ENCODE measurements at regions not wholly inside any gene's neighbourhood (a gene's known extent, or its start where the extent isn't known, plus 50 kb on each side); places are given as distances from the start of the nearest gene placed in this dataset.
A peak's percentile ranks its signal among the peaks of the same experiment; 100 is the strongest.

DNA sequence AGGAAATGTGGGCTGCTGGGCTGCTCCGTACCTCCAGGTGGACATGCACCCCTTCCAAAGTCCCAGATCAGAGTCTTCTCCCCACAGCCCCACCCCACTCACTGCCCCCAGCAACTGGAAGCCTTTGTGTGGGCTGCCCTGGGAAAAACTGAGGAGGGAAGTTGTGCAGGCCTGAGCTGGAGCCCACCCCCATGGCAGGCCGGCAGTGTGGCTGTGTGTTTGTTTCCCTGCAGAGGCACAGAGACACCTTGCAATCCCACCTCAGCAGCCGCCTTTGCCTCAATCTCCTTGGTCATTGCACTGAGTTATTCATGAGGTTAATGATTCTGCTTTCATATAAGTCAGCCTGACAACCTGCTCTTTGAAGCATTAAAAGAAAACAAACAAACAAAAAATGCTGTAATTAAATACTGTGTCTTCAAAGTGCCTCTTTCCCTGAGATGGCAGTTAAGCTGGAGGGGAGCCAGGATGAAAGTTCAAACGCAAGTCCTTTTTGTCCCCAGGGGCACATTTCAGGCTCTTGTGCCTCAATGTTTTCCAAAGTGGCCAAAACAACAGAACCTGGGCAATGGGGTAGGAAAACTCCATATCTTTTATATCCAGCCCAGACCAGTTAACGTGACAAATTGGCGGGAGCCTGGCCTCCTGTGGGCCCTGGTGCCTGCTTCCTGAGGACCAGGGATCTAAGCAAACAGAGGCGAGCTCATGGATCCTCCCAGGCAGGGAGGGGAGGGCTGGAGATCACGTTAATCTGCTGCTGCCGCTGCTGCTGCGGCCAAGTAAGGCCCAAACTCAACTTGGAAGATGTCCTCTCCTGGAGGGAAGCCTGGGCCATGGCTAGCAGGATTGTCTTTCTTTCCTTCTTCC lies 51.9 kb upstream of the TSPAN11 start:
- in situ Hi-C loops (cut with MboI; ENCODE audit: low sequenced_read_pairs): no loop called here
- Histone ChIP-seq H3K9me3 (no peaks in the 10 kb centered on the region), H3K36me3 (replicated peaks) (no peaks in the 10 kb centered on the region), H3K4me3 (no peak overlapping the region), H3K27me3 (ENCODE audit: low read depth) (peaks cover 7% of the 10 kb centered on the region), H3K4me1 (no peaks in the 10 kb centered on the region)
- DNase-seq (ENCODE audit: low spot score in 2 of 2): no peak

- in situ Hi-C loops (cut with MboI; ENCODE audit: low sequenced_read_pairs): no loop called here
- H3K27me3 ChIP-seq (ENCODE audit: low read depth): no peaks in the 10 kb centered on the region
Measured at GRCh38 chr12:30870491-30871265, 55.9 kb upstream of the TSPAN11 start.

GRCh38 chr12:30867415-30867814 lies 59.1 kb upstream of the TSPAN11 start:
- Histone ChIP-seq H3K27me3 (ENCODE audit: low read depth) (no peaks in the 10 kb centered on the region), H3K4me3 (no peak overlapping the region), H3K36me3 (replicated peaks) (no peaks in the 10 kb centered on the region), H3K9me3 (0 out of 2 replicates have a peak, but pooled peaks cover 2% of the 10 kb centered on the region), H3K4me1 (no peaks in the 10 kb centered on the region)
- DNase-seq (ENCODE audit: low spot score in 2 of 2): no peak
- in situ Hi-C loops (cut with MboI; ENCODE audit: low sequenced_read_pairs): loop anchor here (10.0 kb wide), 1 partner anchor 367 kb away; no protein-coding TSS in a partner anchor

More at GRCh38 chr12:30870491-30871265, 55.9 kb upstream of the TSPAN11 start:
- no peak for DNase-seq (ENCODE audit: low spot score in 2 of 2)
- 0 out of 2 replicates have a peak, but pooled peaks cover 2% of the 10 kb centered on the region for H3K9me3 ChIP-seq
- no peak overlapping the region for H3K4me3 ChIP-seq
- no peaks in the 10 kb centered on the region for H3K4me1 ChIP-seq
- H3K36me3 ChIP-seq (replicated peaks): no peaks in the 10 kb centered on the region

- no peaks in the 10 kb centered on the region for H3K36me3 ChIP-seq (replicated peaks)
- H3K27me3 ChIP-seq (ENCODE audit: low read depth): no peaks in the 10 kb centered on the region
- no peaks in the 10 kb centered on the region for H3K4me1 ChIP-seq
- 0 out of 2 replicates have a peak, but pooled peaks cover 2% of the 10 kb centered on the region for H3K9me3 ChIP-seq
- no peak for DNase-seq (ENCODE audit: low spot score in 2 of 2)
- in situ Hi-C loops (cut with MboI; ENCODE audit: low sequenced_read_pairs): loop anchor here (10.0 kb wide), 1 partner anchor 369 kb away; no protein-coding TSS in a partner anchor
- H3K4me3 ChIP-seq: no peak overlapping the region
Measured at GRCh38 chr12:30866256-30866655, 60.3 kb upstream of the TSPAN11 start.

DNA sequence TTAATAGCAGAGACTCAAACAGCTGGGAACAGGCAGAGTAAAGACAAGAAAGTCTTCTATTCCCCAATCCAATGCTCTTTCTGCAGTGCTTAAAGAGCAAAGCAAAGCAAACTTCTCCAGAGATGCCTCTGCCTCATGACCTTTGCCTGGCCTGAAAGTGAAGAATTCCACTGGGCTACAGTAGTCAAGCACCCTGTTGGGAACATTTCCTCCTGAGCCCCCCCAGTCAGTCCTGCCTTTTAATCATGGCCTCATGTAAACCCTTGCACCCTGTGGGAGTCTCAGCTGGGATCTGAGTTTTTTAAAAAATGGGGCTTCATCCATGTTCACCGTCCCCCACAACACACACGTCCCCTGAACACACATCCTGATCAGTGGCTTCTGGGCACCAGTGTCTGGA lies 62.7 kb upstream of the TSPAN11 start:
- in situ Hi-C loops (cut with MboI; ENCODE audit: low sequenced_read_pairs): loop anchor here (10.0 kb wide), 1 partner anchor 371 kb away; no protein-coding TSS in a partner anchor

DNA sequence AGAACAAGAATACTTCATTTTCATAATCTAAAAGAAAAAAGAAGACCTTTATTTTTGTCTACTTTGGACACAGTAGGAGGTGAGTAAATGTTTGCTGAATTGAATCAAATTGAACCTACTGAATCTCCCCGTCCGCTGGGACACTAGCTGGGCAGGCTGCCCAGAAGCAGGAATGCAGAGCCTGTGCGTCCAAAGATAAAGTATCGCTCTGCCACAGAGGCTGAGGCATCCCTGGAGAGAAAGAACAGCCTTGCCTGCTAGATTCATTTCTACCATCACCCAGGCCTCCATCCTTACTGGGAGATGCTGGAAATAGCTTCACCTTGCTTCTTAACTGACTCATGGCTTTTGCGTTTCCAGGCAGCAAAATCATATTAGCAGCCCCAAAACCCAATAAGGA lies 64.1 kb upstream of the TSPAN11 start:
- DNase-seq (ENCODE audit: low spot score in 2 of 2): no peak
- in situ Hi-C loops (cut with MboI; ENCODE audit: low sequenced_read_pairs): loop anchor here (10.0 kb wide), 1 partner anchor 372 kb away; no protein-coding TSS in a partner anchor
- H3K36me3 ChIP-seq (replicated peaks): no peaks in the 10 kb centered on the region
- H3K4me1 ChIP-seq: no peaks in the 10 kb centered on the region
- no peak overlapping the region for H3K4me3 ChIP-seq
- 0 out of 2 replicates have a peak, but pooled peaks cover 2% of the 10 kb centered on the region for H3K9me3 ChIP-seq
- peaks cover 4% of the 10 kb centered on the region; the same call in 1 of the 2 replicates for H3K27me3 ChIP-seq (ENCODE audit: low read depth)

More for the DNA sequence above, 62.7 kb upstream of the TSPAN11 start:
- no peak for DNase-seq (ENCODE audit: low spot score in 2 of 2)
- H3K9me3 ChIP-seq: 0 out of 2 replicates have a peak, but pooled peaks cover 2% of the 10 kb centered on the region
- H3K4me1 ChIP-seq: no peaks in the 10 kb centered on the region
- peaks cover 4% of the 10 kb centered on the region; the same call in 1 of the 2 replicates for H3K27me3 ChIP-seq (ENCODE audit: low read depth)
- H3K36me3 ChIP-seq (replicated peaks): no peaks in the 10 kb centered on the region
- H3K4me3 ChIP-seq: no peak overlapping the region

- Histone ChIP-seq H3K27me3 (ENCODE audit: low read depth) (peaks cover 9% of the 10 kb centered on the region), H3K36me3 (replicated peaks) (no peaks in the 10 kb centered on the region), H3K9me3 (no peaks in the 10 kb centered on the region), H3K4me3 (no peak overlapping the region), H3K4me1 (no peaks in the 10 kb centered on the region)
- DNase-seq (ENCODE audit: low spot score in 2 of 2): no peak
- in situ Hi-C loops (cut with MboI; ENCODE audit: low sequenced_read_pairs): loop anchor here (10.0 kb wide), 1 partner anchor 126 kb away; no protein-coding TSS in a partner anchor
Measured at GRCh38 chr12:30859226-30859625, 67.3 kb upstream of the TSPAN11 start.

DNA sequence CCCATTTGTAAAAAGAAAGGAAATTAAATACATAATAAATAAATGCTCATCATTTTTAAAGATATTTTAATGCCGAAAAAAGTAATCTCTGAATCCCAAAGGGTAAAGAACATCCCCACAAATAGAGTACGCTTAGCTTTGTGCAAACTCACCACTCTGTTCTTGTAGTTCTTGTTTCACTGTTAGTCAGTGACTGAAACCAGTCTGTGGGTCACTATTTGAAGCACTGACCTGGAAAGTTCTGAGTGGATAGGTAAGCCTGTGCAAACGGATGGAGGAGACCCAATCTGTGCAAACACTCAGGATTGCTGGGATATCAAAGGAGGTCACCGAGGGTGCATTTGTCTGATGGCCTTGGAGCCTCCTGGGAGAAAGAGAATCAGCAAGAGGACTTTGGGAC lies 68.1 kb upstream of the TSPAN11 start:
- no peaks in the 10 kb centered on the region for H3K4me1 ChIP-seq
- H3K4me3 ChIP-seq: no peak overlapping the region
- H3K36me3 ChIP-seq (replicated peaks): no peaks in the 10 kb centered on the region
- in situ Hi-C loops (cut with MboI; ENCODE audit: low sequenced_read_pairs): loop anchor here (10.0 kb wide), 1 partner anchor 126 kb away; no protein-coding TSS in a partner anchor
- H3K9me3 ChIP-seq: no peaks in the 10 kb centered on the region
- no peak for DNase-seq (ENCODE audit: low spot score in 2 of 2)
- peaks cover 9% of the 10 kb centered on the region for H3K27me3 ChIP-seq (ENCODE audit: low read depth)

DNA sequence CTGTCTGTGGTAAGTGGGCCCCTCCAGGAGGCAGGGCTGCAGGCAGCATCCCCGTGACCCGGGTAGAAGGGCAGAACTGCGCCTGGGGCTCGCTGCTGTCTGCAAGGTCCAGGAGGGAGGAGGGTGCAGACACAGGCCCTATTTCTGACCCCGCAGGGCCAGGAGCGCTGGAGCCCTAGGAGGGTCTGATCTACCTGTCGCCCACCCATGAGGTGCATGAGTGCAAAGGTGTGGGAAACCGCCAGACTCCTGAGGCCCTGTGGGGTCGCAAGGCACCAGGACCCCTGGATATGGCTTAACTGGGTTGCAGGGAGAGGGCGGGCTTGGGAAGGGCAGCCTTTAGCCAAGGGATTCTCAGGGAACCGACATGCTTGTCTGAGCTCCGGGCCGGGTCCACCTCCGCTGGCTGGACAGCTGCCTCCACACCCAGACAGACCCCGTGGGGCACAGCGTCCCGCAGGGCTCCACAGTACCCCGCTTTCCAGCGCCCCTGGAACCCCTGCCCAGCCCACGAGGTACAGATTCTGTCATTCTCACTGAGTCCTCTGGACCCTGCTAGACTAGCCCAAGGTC lies 72.9 kb upstream of the TSPAN11 start:
- no peak for DNase-seq (ENCODE audit: low spot score in 2 of 2)
- Histone ChIP-seq H3K9me3 (no peaks in the 10 kb centered on the region), H3K4me1 (no peaks in the 10 kb centered on the region), H3K4me3 (no peak overlapping the region), H3K27me3 (ENCODE audit: low read depth) (peaks cover 7% of the 10 kb centered on the region), H3K36me3 (replicated peaks) (no peaks in the 10 kb centered on the region)
- in situ Hi-C loops (cut with MboI; ENCODE audit: low sequenced_read_pairs): loop anchor here (10.0 kb wide), 1 partner anchor 131 kb away; no protein-coding TSS in a partner anchor

DNA sequence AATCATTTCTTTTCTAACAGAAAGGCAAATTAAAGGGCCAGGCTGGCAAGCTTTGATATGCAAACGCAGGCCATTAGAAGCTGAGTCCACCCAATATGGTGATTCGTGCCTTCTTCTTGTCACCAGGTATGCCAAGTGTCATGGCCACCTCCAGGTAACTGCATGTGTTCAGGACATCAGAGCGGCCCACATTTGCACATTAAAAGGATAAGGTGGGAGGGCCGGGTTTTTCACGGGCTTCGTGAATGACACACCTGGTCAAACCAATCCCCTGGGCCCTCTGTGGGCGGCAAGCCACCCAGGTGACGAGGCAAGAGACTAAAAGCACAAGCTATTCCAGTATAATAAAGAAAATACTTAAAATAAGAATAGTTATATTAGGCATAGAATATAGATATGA lies 75.9 kb upstream of the TSPAN11 start:
- H3K9me3 ChIP-seq: no peaks in the 10 kb centered on the region
- in situ Hi-C loops (cut with MboI; ENCODE audit: low sequenced_read_pairs): loop anchor here (10.0 kb wide), 1 partner anchor 134 kb away; no protein-coding TSS in a partner anchor
- DNase-seq (ENCODE audit: low spot score in 2 of 2): no peak
- no peak overlapping the region for H3K4me3 ChIP-seq
- H3K4me1 ChIP-seq: no peaks in the 10 kb centered on the region
- no peaks in the 10 kb centered on the region for H3K36me3 ChIP-seq (replicated peaks)
- H3K27me3 ChIP-seq (ENCODE audit: low read depth): peaks cover 9% of the 10 kb centered on the region

DNA sequence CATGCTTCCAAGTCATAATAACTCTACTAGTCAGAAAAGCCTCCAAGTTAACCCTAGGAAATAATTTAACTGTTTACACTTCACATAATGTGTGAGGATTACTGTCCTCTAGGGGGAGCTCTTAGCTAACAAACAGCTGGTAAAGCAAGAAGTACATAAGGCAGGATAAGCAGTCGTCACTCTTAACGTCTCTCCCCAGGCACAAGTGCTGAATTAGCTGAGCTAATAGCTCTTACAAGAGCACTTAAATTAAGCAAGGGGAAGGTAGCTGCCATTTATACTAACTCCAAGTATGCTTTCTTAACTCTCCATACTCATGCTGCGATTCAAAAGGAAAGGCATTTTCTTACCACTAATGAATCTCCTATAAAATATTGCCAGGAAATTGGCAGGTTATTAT lies 79.3 kb upstream of the TSPAN11 start:
- Histone ChIP-seq H3K9me3 (no peaks in the 10 kb centered on the region), H3K36me3 (replicated peaks) (no peaks in the 10 kb centered on the region), H3K27me3 (ENCODE audit: low read depth) (peaks cover 5% of the 10 kb centered on the region; the same call in 1 of the 2 replicates), H3K4me1 (no peaks in the 10 kb centered on the region), H3K4me3 (no peak overlapping the region)
- peak; percentile 34 to 51 for DNase-seq (ENCODE audit: low spot score in 2 of 2)
- in situ Hi-C loops (cut with MboI; ENCODE audit: low sequenced_read_pairs): loop anchor here (25.0 kb wide), 1 partner anchor 1335 kb away; no protein-coding TSS in a partner anchor

DNA sequence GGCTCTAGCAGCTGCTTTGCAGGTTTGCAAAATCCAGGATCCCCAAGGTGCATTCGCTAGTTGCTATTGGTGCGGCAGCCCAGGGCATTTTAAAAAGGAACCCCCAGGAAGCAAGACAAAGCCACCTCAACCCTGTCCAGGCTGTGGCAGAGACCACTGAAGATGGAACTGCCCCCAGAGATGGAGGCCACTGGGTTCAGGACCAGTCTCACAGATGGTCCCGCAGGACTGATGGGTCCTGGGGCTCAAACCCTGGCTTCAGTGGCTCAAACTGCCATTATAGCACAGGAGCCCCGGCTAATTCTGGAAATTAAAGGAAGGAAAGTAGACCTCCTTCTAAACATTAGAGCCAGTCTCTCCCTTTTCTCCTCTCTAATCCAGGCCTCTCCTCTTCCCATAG lies 79.8 kb upstream of the TSPAN11 start:
- in situ Hi-C loops (cut with MboI; ENCODE audit: low sequenced_read_pairs): loop anchor here (25.0 kb wide), 1 partner anchor 1334 kb away; no protein-coding TSS in a partner anchor
- Histone ChIP-seq H3K27me3 (ENCODE audit: low read depth) (peaks cover 5% of the 10 kb centered on the region; the same call in 1 of the 2 replicates), H3K9me3 (no peaks in the 10 kb centered on the region), H3K4me3 (no peak overlapping the region), H3K36me3 (replicated peaks) (no peaks in the 10 kb centered on the region), H3K4me1 (no peaks in the 10 kb centered on the region)
- no peak for DNase-seq (ENCODE audit: low spot score in 2 of 2)

DNA sequence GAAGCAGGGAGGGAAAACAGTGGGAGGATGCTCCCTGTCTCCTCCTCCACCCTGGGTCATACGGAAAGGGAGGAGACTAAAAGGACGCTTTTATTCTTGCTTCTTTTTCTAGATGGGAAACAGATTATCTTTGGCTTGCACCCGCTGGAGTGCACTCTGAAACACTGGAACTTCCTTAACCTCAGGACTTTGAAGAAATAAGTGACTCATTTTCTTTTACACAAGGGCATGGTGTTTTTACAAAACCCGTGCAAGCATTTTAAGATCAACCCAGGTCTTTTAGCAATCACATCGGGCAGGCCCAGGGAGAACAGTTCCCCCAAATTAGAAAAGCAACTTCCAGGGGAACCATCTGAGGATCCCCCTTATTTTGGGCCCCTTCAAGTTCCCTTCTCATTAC lies 80.9 kb upstream of the TSPAN11 start:
- Histone ChIP-seq H3K36me3 (replicated peaks) (no peaks in the 10 kb centered on the region), H3K4me3 (no peak overlapping the region), H3K4me1 (no peaks in the 10 kb centered on the region), H3K9me3 (no peaks in the 10 kb centered on the region), H3K27me3 (ENCODE audit: low read depth) (peaks cover 5% of the 10 kb centered on the region; the same call in 1 of the 2 replicates)
- in situ Hi-C loops (cut with MboI; ENCODE audit: low sequenced_read_pairs): loop anchor here (25.0 kb wide), 1 partner anchor 1333 kb away; no protein-coding TSS in a partner anchor
- no peak for DNase-seq (ENCODE audit: low spot score in 2 of 2)

Data from HAP-1 (cell line).